HUES48 (cell line): ENCODE measurements at regions not wholly inside any gene's neighbourhood (a gene's known extent, or its start where the extent isn't known, plus 50 kb on each side); places are given as distances from the start of the nearest gene placed in this dataset.
"Not testable (repeated sequence)": the region's sequence is repeated elsewhere in the genome, so short reads cannot be mapped to it uniquely, and the experiment has no call there.

Experiments used
- H3K27ac ChIP-seq: one replicate; pipeline ENCODE4 v1.7.0; 2013; ENCODE audit warnings: low read depth, low read length, inconsistent platforms
- H3K27me3 ChIP-seq: 2 replicates; pipeline ENCODE4 v1.6.1; 2013; ENCODE audit warnings: mild to moderate bottlenecking, low read length; ENCODE audit not compliant: control insufficient read depth, insufficient read depth
- H3K36me3 ChIP-seq: 2 replicates; pipeline ENCODE4 v1.6.1; 2013; ENCODE audit warnings: low read length; ENCODE audit not compliant: control insufficient read depth, insufficient read depth
- H3K4me1 ChIP-seq: 2 replicates; pipeline ENCODE4 v1.6.1; 2013; ENCODE audit warnings: mild to moderate bottlenecking, low read length; ENCODE audit not compliant: control insufficient read depth, insufficient read depth
- H3K4me3 ChIP-seq: 2 replicates; pipeline ENCODE4 v1.5.1; 2013; ENCODE audit warnings: mild to moderate bottlenecking, low read depth, low read length
- H3K9ac ChIP-seq: 2 replicates; pipeline ENCODE4 v1.6.1; 2013; ENCODE audit warnings: mild to moderate bottlenecking, low read depth, low read length, moderate library complexity
- H3K9me3 ChIP-seq: 2 replicates; pipeline ENCODE4 v1.6.1; 2013; ENCODE audit warnings: low read length; ENCODE audit not compliant: control insufficient read depth, insufficient read depth

DNA sequence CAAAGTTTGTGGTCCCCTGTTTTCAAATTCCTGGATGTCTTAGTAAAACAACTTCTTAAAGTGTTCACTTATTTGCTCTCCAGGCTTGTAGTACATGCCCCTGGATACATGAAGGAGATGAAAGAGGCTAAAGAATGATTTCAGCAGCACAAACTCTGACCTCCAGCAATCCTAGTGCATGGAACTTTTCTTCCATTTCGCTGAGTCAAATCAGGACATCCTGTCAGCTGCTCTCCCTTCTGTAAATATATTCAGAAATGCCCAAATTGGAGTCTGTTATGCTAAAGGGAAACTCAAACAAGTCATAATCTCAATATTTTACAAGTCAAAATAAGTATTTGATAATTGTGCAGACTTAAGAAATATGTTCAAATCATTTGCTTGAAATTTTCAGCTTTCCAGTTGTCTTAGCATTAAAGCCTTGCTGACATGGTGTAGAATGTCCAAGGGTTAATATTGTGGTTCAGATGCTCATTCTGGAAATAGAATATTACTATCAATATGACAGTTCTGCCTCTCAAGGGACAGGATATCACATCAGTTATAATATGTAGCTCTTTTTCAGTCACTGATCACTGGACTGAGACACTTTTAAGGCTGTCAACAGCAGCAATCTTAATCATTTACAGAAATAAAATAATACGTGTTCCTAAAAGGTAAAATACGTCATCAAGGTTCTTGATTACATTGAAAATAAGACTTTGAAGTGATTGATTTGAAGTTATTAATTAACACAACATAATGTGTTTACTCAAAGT is 1157.3 kb downstream of the PLA2G4A start:
- no peaks in the 10 kb centered on the region for H3K36me3 ChIP-seq
- no peaks in the 10 kb centered on the region for H3K27me3 ChIP-seq
- H3K9ac ChIP-seq = no peak overlapping the region
- H3K9me3 ChIP-seq = no peaks in the 10 kb centered on the region
- no peak overlapping the region for H3K4me3 ChIP-seq
- no peaks in the 10 kb centered on the region for H3K4me1 ChIP-seq
- no peak overlapping the region for H3K27ac ChIP-seq

DNA sequence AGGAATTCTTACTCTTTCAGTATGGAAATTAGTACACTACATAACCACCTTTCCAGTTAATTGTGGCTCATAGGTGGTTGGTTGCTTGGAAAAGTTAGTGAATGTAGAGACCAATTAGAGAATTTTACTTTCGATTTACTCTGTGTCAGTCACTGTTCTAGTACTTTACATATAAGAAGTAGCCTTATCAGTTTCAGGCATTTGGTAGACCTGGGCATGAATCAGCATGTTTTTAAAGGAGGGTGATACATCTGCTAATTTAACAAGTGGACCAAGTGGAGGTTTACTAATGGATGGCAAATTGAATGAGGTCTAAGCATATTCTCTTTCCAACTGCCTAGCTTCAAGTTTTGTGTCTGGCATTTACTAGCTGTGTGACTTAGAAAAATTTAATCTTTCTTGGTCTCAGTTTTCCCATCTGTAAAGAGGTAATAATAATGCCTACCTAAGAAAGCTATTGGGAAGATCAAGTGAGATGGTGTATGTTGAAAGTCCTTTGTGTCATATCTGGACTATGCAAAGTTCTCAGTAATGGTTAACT is 1158.6 kb downstream of the PLA2G4A start:
- Histone ChIP-seq H3K27ac (no peak overlapping the region), H3K4me1 (peaks cover 2% of the 10 kb centered on the region), H3K4me3 (no peak overlapping the region), H3K9me3 (no peaks in the 10 kb centered on the region), H3K27me3 (no peaks in the 10 kb centered on the region), H3K36me3 (no peaks in the 10 kb centered on the region), H3K9ac (no peak overlapping the region)

DNA sequence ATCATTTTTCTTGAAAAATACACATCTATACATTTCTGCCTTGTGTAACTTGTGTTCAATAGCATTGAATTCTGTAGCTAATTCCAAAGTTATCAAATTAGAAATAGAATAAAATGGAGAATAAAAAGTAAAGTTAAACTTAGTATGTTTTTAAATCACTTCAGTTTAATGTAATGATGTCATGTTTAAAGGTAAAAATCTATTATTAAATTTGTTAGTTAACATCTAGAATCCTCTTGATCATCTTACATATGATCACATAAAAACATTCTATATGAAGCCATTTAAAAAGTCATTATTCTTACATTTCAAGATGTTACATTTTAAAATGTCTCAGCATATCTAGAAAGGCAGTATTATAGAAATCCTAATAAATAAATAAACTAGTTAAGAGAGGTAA is 1163.2 kb downstream of the PLA2G4A start:
- no peak overlapping the region for H3K4me3 ChIP-seq
- H3K9ac ChIP-seq = no peak overlapping the region
- no peaks in the 10 kb centered on the region for H3K9me3 ChIP-seq
- peaks cover 6% of the 10 kb centered on the region for H3K4me1 ChIP-seq
- no peaks in the 10 kb centered on the region for H3K36me3 ChIP-seq
- no peaks in the 10 kb centered on the region for H3K27me3 ChIP-seq
- H3K27ac ChIP-seq = no peak overlapping the region

DNA sequence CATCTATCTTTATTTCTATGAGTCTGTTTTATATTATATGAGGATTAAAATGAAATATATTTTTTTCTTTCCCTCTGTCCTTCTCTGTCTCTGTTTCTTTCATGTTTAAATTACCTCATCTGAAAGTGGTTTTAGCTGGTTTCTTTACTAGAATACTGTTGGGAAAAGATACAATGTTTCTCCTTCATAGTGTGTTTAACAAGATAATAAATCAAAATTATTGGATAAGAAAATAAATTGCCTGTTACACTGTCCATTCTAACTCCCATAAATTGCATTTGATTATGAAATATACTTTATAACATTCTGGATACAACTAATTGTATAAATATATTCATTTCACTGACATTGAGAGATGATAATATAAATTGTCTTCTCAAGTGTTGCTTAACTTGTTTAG is 1168.0 kb downstream of the PLA2G4A start:
- no peaks in the 10 kb centered on the region for H3K9me3 ChIP-seq
- no peak overlapping the region for H3K4me3 ChIP-seq
- peaks cover 6% of the 10 kb centered on the region for H3K4me1 ChIP-seq
- H3K27me3 ChIP-seq = no peaks in the 10 kb centered on the region
- H3K9ac ChIP-seq = no peak overlapping the region
- H3K36me3 ChIP-seq = no peaks in the 10 kb centered on the region
- H3K27ac ChIP-seq = no peak overlapping the region

DNA sequence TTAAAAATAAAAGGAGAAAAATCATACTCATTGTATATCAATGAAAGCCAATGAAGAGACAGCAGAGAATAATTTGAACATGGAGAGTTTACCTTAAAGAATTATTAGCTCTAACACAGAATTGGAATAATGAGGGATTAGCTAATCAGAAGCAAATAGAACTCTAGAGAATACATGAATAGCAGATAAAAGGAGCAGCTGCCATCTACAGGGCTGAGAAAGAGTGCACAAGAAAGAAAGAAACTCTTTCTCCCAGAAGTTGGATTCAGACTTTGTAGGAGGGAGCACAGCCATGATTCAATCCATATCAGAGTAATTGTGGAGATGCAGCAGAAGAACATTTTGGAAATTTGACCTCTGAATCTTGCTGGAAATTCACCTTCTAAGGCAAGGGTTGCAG is 1171.2 kb downstream of the PLA2G4A start:
- Histone ChIP-seq H3K27ac (no peak overlapping the region), H3K4me3 (no peak overlapping the region), H3K36me3 (no peaks in the 10 kb centered on the region), H3K9ac (no peak overlapping the region), H3K9me3 (no peaks in the 10 kb centered on the region), H3K27me3 (no peaks in the 10 kb centered on the region), H3K4me1 (no peaks in the 10 kb centered on the region)

DNA sequence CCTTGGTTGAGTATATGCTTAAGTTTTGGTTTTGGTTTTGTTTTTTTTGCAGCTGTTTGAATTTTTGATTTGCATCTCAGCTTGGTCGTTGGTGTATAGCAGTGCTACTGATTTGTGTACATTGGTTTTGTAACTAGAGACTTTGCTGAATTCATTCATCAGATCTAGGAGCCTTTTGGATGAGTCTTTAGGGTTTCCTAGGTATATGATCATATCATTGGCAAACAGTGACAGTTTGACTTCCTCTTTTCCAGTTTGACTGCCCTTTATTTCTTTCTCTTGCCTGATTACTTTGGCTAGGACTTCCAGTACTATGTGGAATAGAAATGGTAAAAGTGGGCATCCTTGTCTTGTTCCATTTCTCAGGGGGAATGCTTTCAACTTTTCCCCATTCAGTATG is 1174.9 kb downstream of the PLA2G4A start:
- H3K27ac ChIP-seq, H3K4me1 ChIP-seq, H3K9ac ChIP-seq, H3K27me3 ChIP-seq, H3K9me3 ChIP-seq, H3K36me3 ChIP-seq, H3K4me3 ChIP-seq: not testable (repeated sequence)

DNA sequence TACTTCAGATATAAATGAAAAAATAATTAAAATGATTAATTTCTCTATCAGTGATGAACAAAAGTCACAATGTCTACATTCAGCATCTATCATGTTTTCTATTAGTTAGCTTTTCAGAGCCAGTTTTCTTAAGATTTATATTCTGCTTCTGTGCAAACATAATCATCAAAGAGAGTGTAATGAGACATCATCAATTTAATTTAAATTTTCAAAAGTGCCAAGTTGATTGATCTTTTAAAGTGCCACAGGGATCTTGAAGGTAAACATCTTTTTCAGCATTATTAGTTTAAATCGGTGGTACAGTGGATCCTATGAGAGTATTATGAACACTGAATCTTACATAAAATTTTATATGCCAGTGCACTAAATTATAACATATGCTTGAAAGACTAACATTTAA is 1176.1 kb downstream of the PLA2G4A start:
- H3K27me3 ChIP-seq = no peaks in the 10 kb centered on the region
- H3K9me3 ChIP-seq = no peaks in the 10 kb centered on the region
- no peak overlapping the region for H3K27ac ChIP-seq
- H3K9ac ChIP-seq = no peak overlapping the region
- no peaks in the 10 kb centered on the region for H3K36me3 ChIP-seq
- H3K4me3 ChIP-seq = no peak overlapping the region
- H3K4me1 ChIP-seq = no peaks in the 10 kb centered on the region

DNA sequence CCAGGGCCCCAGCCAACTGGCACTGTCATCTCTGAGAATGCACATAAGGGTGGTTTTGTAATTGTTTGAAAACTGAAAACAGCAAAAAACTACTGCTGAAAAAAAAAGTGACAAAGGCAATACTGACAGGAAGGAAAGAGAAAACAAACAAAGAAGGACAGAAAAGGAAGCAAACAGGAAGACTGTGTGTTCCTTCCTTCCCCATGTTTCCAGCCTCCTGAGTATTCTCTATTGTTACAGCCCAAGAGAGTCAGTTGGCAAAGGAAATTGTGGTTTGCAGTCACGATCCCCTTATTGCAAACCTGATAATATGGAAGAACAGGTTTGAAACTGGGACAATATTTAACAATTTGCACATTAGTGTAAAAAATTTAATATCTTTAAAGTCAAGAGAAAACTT is 1177.6 kb downstream of the PLA2G4A start:
- Histone ChIP-seq H3K4me3 (no peak overlapping the region), H3K36me3 (no peaks in the 10 kb centered on the region), H3K27me3 (no peaks in the 10 kb centered on the region), H3K4me1 (no peaks in the 10 kb centered on the region), H3K27ac (no peak overlapping the region), H3K9me3 (no peaks in the 10 kb centered on the region), H3K9ac (no peak overlapping the region)

DNA sequence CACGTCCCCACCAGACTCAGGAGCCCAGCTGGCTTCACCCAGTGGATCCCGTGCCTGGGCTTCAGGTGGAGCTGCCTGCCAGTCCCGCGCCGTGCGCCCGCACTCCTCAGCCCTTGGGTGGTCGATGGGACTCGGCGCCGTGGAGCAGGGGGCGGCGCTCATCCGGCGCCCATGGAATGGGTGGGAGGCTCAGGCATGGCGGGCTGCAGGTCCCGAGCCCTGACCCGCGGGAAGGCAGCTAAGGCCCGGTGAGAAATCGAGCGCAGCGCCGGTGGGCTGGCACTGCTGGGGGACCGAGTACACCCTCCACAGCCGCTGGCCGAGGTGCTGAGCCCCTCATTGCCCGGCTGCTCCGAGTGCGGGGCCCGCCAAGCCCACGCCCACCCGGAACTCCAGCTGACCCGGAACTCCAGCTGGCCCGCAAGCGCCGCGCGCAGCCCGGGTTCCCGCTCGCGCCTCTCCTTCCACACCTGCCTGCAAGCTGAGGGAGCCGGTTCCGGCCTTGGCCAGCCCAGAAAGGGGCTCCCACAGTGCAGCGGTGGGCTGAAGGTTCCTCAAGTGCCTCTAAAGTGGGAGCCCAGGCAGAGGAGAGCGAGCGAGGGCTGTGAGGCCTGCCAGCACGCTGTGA is 1184.6 kb downstream of the PLA2G4A start:
- not testable (repeated sequence) for H3K27me3 ChIP-seq, H3K4me1 ChIP-seq, H3K4me3 ChIP-seq

DNA sequence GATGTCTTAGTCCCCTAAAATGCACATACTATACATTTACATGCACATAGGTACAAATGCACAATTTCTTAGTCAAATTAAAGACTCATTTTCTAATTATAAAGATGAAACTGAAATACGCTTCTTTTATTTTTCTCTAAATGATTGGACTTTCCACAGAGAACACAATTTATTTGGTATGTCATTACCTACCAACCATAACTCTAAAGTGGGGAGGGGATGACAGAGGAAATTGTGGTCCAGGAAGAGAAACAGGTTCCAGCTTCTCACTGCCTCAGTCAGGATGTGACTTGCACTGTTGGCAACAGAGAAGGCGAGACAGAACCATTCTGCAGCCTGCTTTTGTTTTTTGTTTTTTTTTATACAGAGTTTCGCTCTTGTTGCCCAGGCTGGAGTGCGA is 1189.2 kb downstream of the PLA2G4A start:
- no peak overlapping the region for H3K27ac ChIP-seq
- no peaks in the 10 kb centered on the region for H3K36me3 ChIP-seq
- no peak overlapping the region for H3K4me3 ChIP-seq
- no peaks in the 10 kb centered on the region for H3K27me3 ChIP-seq
- H3K9me3 ChIP-seq = no peaks in the 10 kb centered on the region
- no peak overlapping the region for H3K9ac ChIP-seq
- H3K4me1 ChIP-seq = no peaks in the 10 kb centered on the region

More for the DNA sequence above, 1184.6 kb downstream of the PLA2G4A start:
- H3K9ac ChIP-seq, H3K27ac ChIP-seq, H3K36me3 ChIP-seq, H3K9me3 ChIP-seq: not testable (repeated sequence)

DNA sequence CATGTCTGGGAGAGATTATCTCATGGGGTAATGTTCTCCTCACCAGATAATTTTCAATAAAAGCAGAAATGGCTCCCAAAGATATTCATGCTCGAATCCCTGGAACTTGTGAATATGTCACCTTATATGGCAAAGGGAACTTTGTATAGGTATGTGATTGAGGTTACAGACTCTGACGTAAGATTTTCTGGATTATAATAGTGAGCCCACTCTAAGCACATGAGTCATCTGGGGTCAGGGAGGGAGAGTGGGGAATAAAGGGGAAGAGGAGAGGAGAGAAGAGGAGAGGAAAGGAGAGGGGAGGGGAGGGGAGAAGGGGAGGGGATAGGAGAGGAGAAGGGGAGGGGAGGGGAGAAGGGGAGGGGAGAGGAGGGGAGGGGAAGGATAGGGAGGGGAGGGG is 1193.9 kb downstream of the PLA2G4A start:
- Histone ChIP-seq H3K27me3 (no peaks in the 10 kb centered on the region), H3K9me3 (no peaks in the 10 kb centered on the region), H3K4me1 (no peaks in the 10 kb centered on the region), H3K4me3 (no peak overlapping the region), H3K36me3 (no peaks in the 10 kb centered on the region), H3K9ac (no peak overlapping the region), H3K27ac (no peak overlapping the region)
